PFSK-1 (cell line): ENCODE measurements at regions not wholly inside any gene's neighbourhood (a gene's known extent, or its start where the extent isn't known, plus 50 kb on each side); places are given as distances from the start of the nearest gene placed in this dataset.

ENCODE experiments used
- POLR2AphosphoS5 ChIP-seq: IDR thresholded peaks from 2 replicates; pipeline ENCODE4 v1.6.1; 2012; ENCODE audit warnings: low read depth, mild to moderate bottlenecking, control low read depth, low read length, moderate library complexity
- REST ChIP-seq, 2 experiments: IDR thresholded peaks; 2 replicates each; pipeline versions ENCODE4 v1.6.1 to v1.8.0; 2011 to 2012; ENCODE audit warnings: low read depth in 2 of 2, low read length in 2 of 2, control low read depth in 1 of 2, inconsistent platforms in 1 of 2, mild to moderate bottlenecking in 1 of 2, moderate library complexity in 1 of 2; ENCODE audit not compliant: insufficient read depth in 1 of 2
- TAF1 ChIP-seq: IDR thresholded peaks from 2 replicates; pipeline ENCODE4 v1.6.1; 2012; ENCODE audit warnings: low read length, control low read depth, borderline replicate concordance; ENCODE audit not compliant: insufficient read depth

- no peak for TF ChIP-seq REST (IDR thresholded peaks at IDR 0.05; ENCODE audit: insufficient read depth in 1 of 2, low read depth in 2 of 2, low read length in 2 of 2)
- TF ChIP-seq POLR2AphosphoS5: no peak
- no peak for TF ChIP-seq TAF1
These were observed 266.5 kb upstream of the KCNIP4 start for GRCh38 chr4:22215084-22215483.
